ENCODE measurements at regions not wholly inside any gene's neighbourhood (a gene's known extent, or its start where the extent isn't known, plus 50 kb on each side); places are given as distances from the start of the nearest gene placed in this dataset.

GRCh38 chr6:114521926-114522325 is 179.1 kb upstream of the HS3ST5 start:
- no peak for TF ChIP-seq CTCF (IDR thresholded peaks at IDR 0.05; ENCODE audit: insufficient read depth, low read depth, low read length)
- no peak for TF ChIP-seq EZH2 (IDR thresholded peaks at IDR 0.05; ENCODE audit: insufficient read depth, low read length)

Measured in astrocyte (in vitro differentiated cells and primary cell).